Posterior vena cava (tissue), 2 donors: ENCODE measurements at regions not wholly inside any gene's neighbourhood (a gene's known extent, or its start where the extent isn't known, plus 50 kb on each side); places are given as distances from the start of the nearest gene placed in this dataset.
"Not testable (repeated sequence)": the region's sequence is repeated elsewhere in the genome, so short reads cannot be mapped to it uniquely, and the experiment has no call there.

Experiments used
- DNase-seq: peaks from one replicate; pipeline ENCODE4 v3.0.0-alpha.2; 2020; ENCODE audit warnings: low spot score
- intact Hi-C, 2 donors: fragments of 100-400 bp; cut with DNase I; formaldehyde crosslinking; loops; one replicate each; pipeline versions ENCODE4 v1.14.1 to v1.14.2; 2022 to 2023
- donor health status: DM: yes; HTN: yes; CAD: no.
- donor health status: DM: yes; HTN: yes; CAD: no.

DNA sequence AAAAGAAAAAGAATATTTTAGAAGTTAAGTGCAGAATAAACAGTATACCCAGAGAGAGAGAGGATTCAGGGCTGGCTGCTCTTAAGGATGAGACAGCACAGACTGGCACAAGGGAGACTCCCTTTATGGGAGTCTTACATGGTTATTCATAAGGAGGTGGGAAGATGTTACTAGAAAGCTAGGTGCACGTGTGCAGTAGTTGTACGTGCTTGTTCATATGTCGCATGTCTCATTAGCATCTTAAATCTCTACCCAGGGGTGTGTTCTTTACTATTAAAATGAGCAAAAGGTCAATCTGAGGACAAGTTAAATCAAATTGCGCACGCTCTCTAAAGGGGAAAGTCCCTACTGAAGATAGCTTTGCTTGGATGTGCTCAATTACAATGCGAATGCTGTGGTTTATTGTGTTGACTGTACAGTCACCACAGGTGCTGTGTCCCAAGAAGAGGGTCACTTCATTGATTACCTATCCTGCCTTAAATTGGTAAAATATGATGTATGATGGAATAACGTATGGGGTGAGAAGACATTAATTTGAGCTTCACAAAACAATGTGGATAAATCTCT lies 368.0 kb upstream of the SPHKAP start:
- intact Hi-C loops = loop anchor here in 1 of 2 donors (10.0 kb wide), 1 partner anchor 1305 kb away; no protein-coding TSS in a partner anchor
- DNase-seq = no peak

- DNase-seq = no peak
- intact Hi-C loops = loop anchor here in 1 of 2 donors (10.0 kb wide), 1 partner anchor 1303 kb away; no protein-coding TSS in a partner anchor
Measured at GRCh38 chr2:228548230-228548629, 366.7 kb upstream of the SPHKAP start.

DNA sequence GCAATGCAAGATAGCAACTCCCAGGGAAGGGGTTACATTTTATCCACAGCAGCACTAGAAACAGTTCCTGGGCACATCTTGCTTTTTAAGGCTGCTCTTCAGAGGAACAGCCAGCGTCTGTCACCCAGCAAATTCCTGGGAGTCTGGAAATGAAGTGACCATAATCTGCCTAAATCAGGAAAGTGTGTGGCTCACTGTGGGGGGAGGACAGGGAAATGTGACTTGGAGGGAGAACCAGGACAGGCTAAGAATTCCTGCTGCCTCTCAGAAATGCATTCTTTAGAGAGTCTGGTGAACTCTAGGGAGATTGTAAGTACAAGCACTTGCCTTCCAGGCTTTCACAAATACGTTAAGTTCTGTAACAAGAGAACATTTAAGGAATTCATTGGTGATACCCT lies 364.3 kb upstream of the SPHKAP start:
- DNase-seq = no peak
- intact Hi-C loops = loop anchor here in 1 of 2 donors (10.0 kb wide), 1 partner anchor 1301 kb away; no protein-coding TSS in a partner anchor

DNA sequence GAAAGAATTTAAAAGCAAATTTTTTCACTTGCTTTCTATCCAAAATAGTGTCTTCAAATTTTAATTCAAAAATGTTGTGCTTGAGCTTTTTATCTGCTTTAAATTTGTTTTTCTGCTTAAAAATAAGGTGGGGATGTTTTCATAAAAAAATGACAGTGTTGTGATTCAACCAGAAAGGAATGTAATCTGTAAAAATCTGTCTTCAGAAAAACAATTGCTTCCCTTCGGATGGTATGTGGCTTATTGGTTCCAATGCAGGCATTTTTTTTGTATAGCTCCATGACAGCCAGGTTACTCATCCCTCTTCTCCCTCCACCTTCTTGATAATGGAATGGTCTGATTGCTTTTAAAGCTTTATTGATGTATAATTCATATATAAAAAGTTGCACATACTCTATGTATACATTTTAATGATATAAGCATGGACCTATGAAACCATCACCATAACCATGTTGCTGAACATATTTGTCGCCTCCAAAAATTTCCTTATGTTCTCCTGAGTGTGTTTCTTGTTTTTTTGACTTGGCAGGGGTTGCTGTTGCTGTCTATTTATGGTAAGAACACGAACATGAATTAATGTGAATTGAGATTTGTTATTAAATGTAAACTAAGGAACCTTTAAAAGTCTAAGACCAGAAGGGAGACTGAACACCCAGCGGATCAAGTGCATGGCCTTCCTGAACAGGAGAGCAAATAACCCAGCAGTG lies 363.7 kb upstream of the SPHKAP start:
- intact Hi-C loops = loop anchor here in 1 of 2 donors (10.0 kb wide), 1 partner anchor 1300 kb away; no protein-coding TSS in a partner anchor

DNA sequence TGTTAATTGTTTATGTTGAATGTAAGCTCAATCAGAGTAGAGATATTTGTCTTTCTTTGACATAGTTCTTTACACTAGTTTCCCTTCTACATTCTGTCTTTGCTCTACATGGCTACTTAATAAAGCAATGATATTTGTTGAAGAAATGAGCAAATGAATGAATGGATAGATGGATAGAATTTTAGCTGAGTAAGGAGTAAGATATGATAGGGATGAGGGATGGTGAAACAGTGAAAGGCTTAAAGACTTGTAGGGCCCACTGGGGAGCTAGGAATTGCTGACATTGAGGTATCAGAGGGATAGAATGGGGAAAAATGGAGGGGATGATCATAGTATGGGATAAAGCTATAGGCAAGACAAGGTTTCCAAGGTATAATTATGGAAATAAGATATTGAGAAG lies 361.6 kb upstream of the SPHKAP start:
- no peak for DNase-seq
- intact Hi-C loops = loop anchor here in 1 of 2 donors (10.0 kb wide), 1 partner anchor 1298 kb away; no protein-coding TSS in a partner anchor

More for the DNA sequence above, 363.7 kb upstream of the SPHKAP start:
- no peak for DNase-seq

- DNase-seq = no peak
- intact Hi-C loops = loop anchor here in 1 of 2 donors (10.0 kb wide), 1 partner anchor 1297 kb away; no protein-coding TSS in a partner anchor
Measured at GRCh38 chr2:228542277-228542676, 360.8 kb upstream of the SPHKAP start.

GRCh38 chr2:228541789-228542188 lies 360.3 kb upstream of the SPHKAP start:
- intact Hi-C loops = loop anchor here in 1 of 2 donors (10.0 kb wide), 1 partner anchor 1297 kb away; no protein-coding TSS in a partner anchor
- no peak for DNase-seq

DNA sequence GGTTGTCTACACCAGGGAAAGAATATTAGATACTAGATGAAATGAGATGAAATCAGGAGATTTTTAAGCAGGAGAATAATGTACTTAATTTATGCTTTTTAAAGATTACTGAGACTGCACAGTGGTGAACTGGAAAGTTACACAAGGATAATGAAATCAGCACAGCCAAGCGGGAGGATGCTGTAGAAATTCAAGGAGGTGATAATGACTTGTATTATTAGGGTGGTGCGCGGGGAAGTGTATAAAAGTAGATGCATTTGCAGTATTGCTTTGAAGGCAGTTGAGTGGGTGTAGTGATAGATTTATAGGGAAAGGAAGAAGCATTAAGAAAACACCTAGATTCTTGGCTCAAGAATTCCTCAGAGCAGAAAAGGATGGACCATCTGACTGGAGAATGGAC lies 359.5 kb upstream of the SPHKAP start:
- DNase-seq = no peak
- intact Hi-C loops = loop anchor here in 1 of 2 donors (10.0 kb wide), 1 partner anchor 1296 kb away; no protein-coding TSS in a partner anchor

GRCh38 chr2:228535396-228535795 lies 353.9 kb upstream of the SPHKAP start:
- intact Hi-C loops = no loop called here
- DNase-seq = no peak

GRCh38 chr2:228533156-228533555 lies 351.7 kb upstream of the SPHKAP start:
- DNase-seq = no peak
- intact Hi-C loops = no loop called here

GRCh38 chr2:228532233-228532632 lies 350.7 kb upstream of the SPHKAP start:
- intact Hi-C loops = no loop called here
- no peak for DNase-seq

GRCh38 chr2:228527197-228527881 lies 345.9 kb upstream of the SPHKAP start:
- DNase-seq = no peak
- intact Hi-C loops = no loop called here

GRCh38 chr2:228526687-228527086 lies 345.2 kb upstream of the SPHKAP start:
- DNase-seq = no peak
- intact Hi-C loops = no loop called here

GRCh38 chr2:228522977-228523376 lies 341.5 kb upstream of the SPHKAP start:
- intact Hi-C loops = no loop called here
- DNase-seq = no peak

DNA sequence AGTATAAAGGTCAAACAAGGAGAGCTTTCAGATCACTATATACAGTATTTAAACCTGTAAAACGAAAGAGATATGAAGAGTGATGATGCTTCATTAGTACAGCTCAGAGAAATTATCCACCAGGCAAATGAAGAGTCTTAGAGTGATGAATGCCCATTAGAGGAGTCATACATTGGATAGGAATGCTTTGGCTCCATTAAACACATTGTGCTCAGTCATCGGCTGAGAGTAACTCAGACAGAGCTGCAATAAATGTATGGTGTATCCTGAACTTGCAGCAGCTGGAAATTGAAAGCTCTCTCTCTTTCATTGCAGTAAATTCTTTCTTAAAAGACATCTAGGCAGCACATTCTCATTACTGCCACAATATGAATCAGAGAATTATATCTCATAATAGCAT lies 340.8 kb upstream of the SPHKAP start:
- no peak for DNase-seq
- intact Hi-C loops = no loop called here

GRCh38 chr2:228519561-228519960 lies 338.1 kb upstream of the SPHKAP start:
- no peak for DNase-seq
- intact Hi-C loops = no loop called here

- no peak for DNase-seq
- intact Hi-C loops = no loop called here
Measured at GRCh38 chr2:228516019-228516418, 334.5 kb upstream of the SPHKAP start.

- intact Hi-C loops, DNase-seq: not testable (repeated sequence)
Measured at GRCh38 chr2:228513480-228513879, 332.0 kb upstream of the SPHKAP start.

- intact Hi-C loops = no loop called here
Measured at GRCh38 chr2:228509021-228509420, 327.5 kb upstream of the SPHKAP start.

GRCh38 chr2:228507870-228508269 lies 326.4 kb upstream of the SPHKAP start:
- intact Hi-C loops = no loop called here
- DNase-seq = no peak

More at GRCh38 chr2:228509021-228509420, 327.5 kb upstream of the SPHKAP start:
- DNase-seq = no peak
